ENCODE measurements at regions not wholly inside any gene's neighbourhood (a gene's known extent, or its start where the extent isn't known, plus 50 kb on each side); places are given as distances from the start of the nearest gene placed in this dataset.
"Not testable (repeated sequence)": the region's sequence is repeated elsewhere in the genome, so short reads cannot be mapped to it uniquely, and the experiment has no call there.

GRCh38 chr10:44564790-44565189, 179.9 kb upstream of the CXCL12 start:
- DNase-seq (ENCODE audit: low read depth in 2 of 2), result no peak

- no peak for DNase-seq (ENCODE audit: low read depth in 2 of 2)
Observed at GRCh38 chr10:44566786-44567185, 181.9 kb upstream of the CXCL12 start.

- no peak for DNase-seq (ENCODE audit: low read depth in 2 of 2)
Observed at GRCh38 chr10:44567471-44567870, 182.6 kb upstream of the CXCL12 start.

- no peak for DNase-seq (ENCODE audit: low read depth in 2 of 2)
Observed at GRCh38 chr10:44569193-44570091, 184.5 kb upstream of the CXCL12 start.

GRCh38 chr10:44571701-44572100, 186.8 kb upstream of the CXCL12 start:
- no peak for DNase-seq (ENCODE audit: low read depth in 2 of 2)

- no peak for DNase-seq (ENCODE audit: low read depth in 2 of 2)
Observed at GRCh38 chr10:44572146-44572545, 187.2 kb upstream of the CXCL12 start.

- no peak for DNase-seq (ENCODE audit: low read depth in 2 of 2)
Observed at GRCh38 chr10:44573821-44574220, 188.9 kb upstream of the CXCL12 start.

GRCh38 chr10:44574596-44575480, 189.9 kb upstream of the CXCL12 start:
- DNase-seq (ENCODE audit: low read depth in 2 of 2), result no peak

GRCh38 chr10:44575601-44576380, 190.9 kb upstream of the CXCL12 start:
- DNase-seq (ENCODE audit: low read depth in 2 of 2), result no peak

GRCh38 chr10:44576702-44577191, 191.8 kb upstream of the CXCL12 start:
- no peak for DNase-seq (ENCODE audit: low read depth in 2 of 2)

- DNase-seq (ENCODE audit: low read depth in 2 of 2), result no peak
Observed at GRCh38 chr10:44577533-44577932, 192.6 kb upstream of the CXCL12 start.

- no peak for DNase-seq (ENCODE audit: low read depth in 2 of 2)
Observed at GRCh38 chr10:44578271-44578670, 193.4 kb upstream of the CXCL12 start.

- DNase-seq (ENCODE audit: low read depth in 2 of 2), result not testable (repeated sequence)
Observed at GRCh38 chr10:44578963-44579362, 194.1 kb upstream of the CXCL12 start.

- DNase-seq (ENCODE audit: low read depth in 2 of 2), result no peak
Observed at GRCh38 chr10:44581996-44582395, 197.1 kb upstream of the CXCL12 start.

- no peak for DNase-seq (ENCODE audit: low read depth in 2 of 2)
Observed at GRCh38 chr10:44587488-44588318, 202.8 kb upstream of the CXCL12 start.

GRCh38 chr10:44589181-44589943, 204.5 kb upstream of the CXCL12 start:
- no peak for DNase-seq (ENCODE audit: low read depth in 2 of 2)

- no peak for DNase-seq (ENCODE audit: low read depth in 2 of 2)
Observed at GRCh38 chr10:44589944-44590449, 205.1 kb upstream of the CXCL12 start.

GRCh38 chr10:44591911-44592310, 207.0 kb upstream of the CXCL12 start:
- no peak for DNase-seq (ENCODE audit: low read depth in 2 of 2)

GRCh38 chr10:44593952-44594351, 209.1 kb upstream of the CXCL12 start:
- DNase-seq (ENCODE audit: low read depth in 2 of 2), result no peak

- DNase-seq (ENCODE audit: low read depth in 2 of 2), result no peak
Observed at GRCh38 chr10:44607116-44607515, 222.2 kb upstream of the CXCL12 start.
